HEK293 (cell line): ENCODE measurements at regions not wholly inside any gene's neighbourhood (a gene's known extent, or its start where the extent isn't known, plus 50 kb on each side); places are given as distances from the start of the nearest gene placed in this dataset.

Experiments
- MYNN ChIP-seq: fragments of 450-650 bp; formaldehyde crosslinking; IDR thresholded peaks from 2 replicates; pipeline ENCODE4 v1.5.1; 2016; ENCODE audit warnings: missing biosample characterization, missing genetic modification characterization, borderline replicate concordance
- ZNF555 ChIP-seq: fragments of 450-650 bp; formaldehyde crosslinking; conservative IDR thresholded peaks from 2 replicates; pipeline ENCODE4 v1.5.1; 2017; ENCODE audit warnings: missing biosample characterization, mild to moderate bottlenecking, missing genetic modification characterization, inconsistent platforms
- ZNF639 ChIP-seq: fragments of 450-650 bp; formaldehyde crosslinking; IDR thresholded peaks from 2 replicates; pipeline ENCODE4 v1.5.1; 2016; ENCODE audit warnings: missing biosample characterization, missing genetic modification characterization
- TF ChIP-seq, protein P1 (sequence below): fragments of 450-650 bp; formaldehyde crosslinking; IDR thresholded peaks from 2 replicates; pipeline ENCODE4 v1.5.1; 2016; ENCODE audit warnings: missing biosample characterization, missing genetic modification characterization

GRCh38 chr3:177860184-177860583 is 662.9 kb upstream of the TBL1XR1 start:
- TF ChIP-seq, protein P1, sequence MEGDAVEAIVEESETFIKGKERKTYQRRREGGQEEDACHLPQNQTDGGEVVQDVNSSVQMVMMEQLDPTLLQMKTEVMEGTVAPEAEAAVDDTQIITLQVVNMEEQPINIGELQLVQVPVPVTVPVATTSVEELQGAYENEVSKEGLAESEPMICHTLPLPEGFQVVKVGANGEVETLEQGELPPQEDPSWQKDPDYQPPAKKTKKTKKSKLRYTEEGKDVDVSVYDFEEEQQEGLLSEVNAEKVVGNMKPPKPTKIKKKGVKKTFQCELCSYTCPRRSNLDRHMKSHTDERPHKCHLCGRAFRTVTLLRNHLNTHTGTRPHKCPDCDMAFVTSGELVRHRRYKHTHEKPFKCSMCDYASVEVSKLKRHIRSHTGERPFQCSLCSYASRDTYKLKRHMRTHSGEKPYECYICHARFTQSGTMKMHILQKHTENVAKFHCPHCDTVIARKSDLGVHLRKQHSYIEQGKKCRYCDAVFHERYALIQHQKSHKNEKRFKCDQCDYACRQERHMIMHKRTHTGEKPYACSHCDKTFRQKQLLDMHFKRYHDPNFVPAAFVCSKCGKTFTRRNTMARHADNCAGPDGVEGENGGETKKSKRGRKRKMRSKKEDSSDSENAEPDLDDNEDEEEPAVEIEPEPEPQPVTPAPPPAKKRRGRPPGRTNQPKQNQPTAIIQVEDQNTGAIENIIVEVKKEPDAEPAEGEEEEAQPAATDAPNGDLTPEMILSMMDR (tag by site-specific recombination) = no peak
- TF ChIP-seq ZNF555 (tag by site-specific recombination) (no peak), MYNN (tag by site-specific recombination) (no peak), ZNF639 (tag by site-specific recombination) (no peak)
